H9 (cell line): ENCODE measurements at regions not wholly inside any gene's neighbourhood (a gene's known extent, or its start where the extent isn't known, plus 50 kb on each side); places are given as distances from the start of the nearest gene placed in this dataset.

Source experiments
- DNase-seq: peaks from one replicate; pipeline ENCODE4 v3.0.0-alpha.2; 2017
- H2AFZ ChIP-seq: one replicate; pipeline ENCODE4 v1.6.1; 2013; ENCODE audit warnings: mild to moderate bottlenecking, low read length, control low read depth, moderate library complexity
- H2AK5ac ChIP-seq: 2 replicates; pipeline ENCODE4 v1.6.1; 2013; ENCODE audit warnings: low read length, control low read depth, mixed read lengths; ENCODE audit not compliant: insufficient read length
- H2BK120ac ChIP-seq: one replicate; pipeline ENCODE4 v1.6.1; 2013; ENCODE audit warnings: low read depth, mild to moderate bottlenecking, low read length, control low read depth, inconsistent platforms; ENCODE audit not compliant: poor library complexity, severe bottlenecking
- H2BK12ac ChIP-seq: 2 replicates; pipeline ENCODE4 v1.6.1; 2013; ENCODE audit warnings: low read length, control low read depth, mixed read lengths, low read depth; ENCODE audit not compliant: insufficient read length
- H2BK15ac ChIP-seq: 2 replicates; pipeline ENCODE4 v1.6.1; 2013; ENCODE audit warnings: low read depth, low read length, control low read depth
- H2BK20ac ChIP-seq: one replicate; pipeline ENCODE4 v1.6.1; 2013; ENCODE audit warnings: low read depth, mild to moderate bottlenecking, low read length, control low read depth, inconsistent platforms; ENCODE audit not compliant: poor library complexity, severe bottlenecking
- H2BK5ac ChIP-seq: 2 replicates; pipeline ENCODE4 v1.6.1; 2013; ENCODE audit warnings: low read length, control low read depth, mixed read lengths; ENCODE audit not compliant: insufficient read length
- H3K14ac ChIP-seq: 2 replicates; pipeline ENCODE4 v1.6.1; 2013; ENCODE audit warnings: low read length, control low read depth; ENCODE audit not compliant: insufficient read depth
- H3K18ac ChIP-seq: 2 replicates; pipeline ENCODE4 v1.6.1; 2013; ENCODE audit warnings: low read depth, mild to moderate bottlenecking, mixed read lengths, low read length, control low read depth; ENCODE audit not compliant: insufficient read length
- H3K23ac ChIP-seq: 2 replicates; pipeline ENCODE4 v1.6.1; 2013; ENCODE audit warnings: low read length, control low read depth, mixed read lengths, low read depth; ENCODE audit not compliant: insufficient read length
- H3K23me2 ChIP-seq: 2 replicates; pipeline ENCODE4 v1.6.1; 2013; ENCODE audit warnings: low read depth, mild to moderate bottlenecking, mixed read lengths, low read length, control low read depth; ENCODE audit not compliant: insufficient read length, poor library complexity, severe bottlenecking
- H3K27ac ChIP-seq: 2 replicates; pipeline ENCODE4 v1.5.1; 2013; ENCODE audit warnings: low read length, control low read depth, mixed read lengths, low read depth; ENCODE audit not compliant: insufficient read length
- H3K27me3 ChIP-seq: 2 replicates; pipeline ENCODE4 v1.6.1; 2013; ENCODE audit warnings: low read length, control low read depth, inconsistent platforms; ENCODE audit not compliant: insufficient read depth
- H3K4ac ChIP-seq: 2 replicates; pipeline ENCODE4 v1.6.1; 2013; ENCODE audit warnings: low read depth, mild to moderate bottlenecking, control low read depth, inconsistent platforms, low read length, moderate library complexity
- H3K4me1 ChIP-seq: 2 replicates; pipeline ENCODE4 v1.6.1; 2013; ENCODE audit warnings: low read length, control low read depth, inconsistent platforms; ENCODE audit not compliant: insufficient read depth
- H3K4me2 ChIP-seq: 2 replicates; pipeline ENCODE4 v1.6.1; 2013; ENCODE audit warnings: low read length, control low read depth, mixed read lengths; ENCODE audit not compliant: insufficient read length, insufficient read depth
- H3K56ac ChIP-seq: 2 replicates; pipeline ENCODE4 v1.6.1; 2013; ENCODE audit warnings: low read depth, mild to moderate bottlenecking, mixed read lengths, low read length, control low read depth; ENCODE audit not compliant: insufficient read length
- H3K79me1 ChIP-seq: 2 replicates; pipeline ENCODE4 v1.6.1; 2013; ENCODE audit warnings: low read depth, mild to moderate bottlenecking, moderate library complexity, low read length, control low read depth, inconsistent platforms; ENCODE audit not compliant: insufficient read depth, poor library complexity, severe bottlenecking
- H3K79me2 ChIP-seq: 2 replicates; pipeline ENCODE4 v1.6.1; 2013; ENCODE audit warnings: low read length, control low read depth, inconsistent platforms; ENCODE audit not compliant: insufficient read depth
- H3K9ac ChIP-seq: 2 replicates; pipeline ENCODE4 v1.6.1; 2013; ENCODE audit warnings: low read length, control low read depth, mixed read lengths; ENCODE audit not compliant: insufficient read length; ENCODE audit errors: extremely low read depth
- H3K9me3 ChIP-seq: one replicate; pipeline ENCODE4 v1.6.1; 2013; ENCODE audit warnings: low read depth, low read length, inconsistent platforms; ENCODE audit not compliant: control insufficient read depth
- H3T11ph ChIP-seq: one replicate; pipeline ENCODE4 v1.6.1; 2013; ENCODE audit warnings: mild to moderate bottlenecking, low read length, control low read depth, inconsistent platforms
- H4K20me1 ChIP-seq: one replicate; pipeline ENCODE4 v1.6.1; 2013; ENCODE audit not compliant: control insufficient read depth, insufficient read length, insufficient read depth
- H4K5ac ChIP-seq: 2 replicates; pipeline ENCODE4 v1.6.1; 2013; ENCODE audit warnings: low read depth, mild to moderate bottlenecking, mixed read lengths, low read length, control low read depth; ENCODE audit not compliant: insufficient read length
- H4K8ac ChIP-seq: replicated peaks from 2 replicates; pipeline ENCODE4 v1.6.1; 2013; ENCODE audit warnings: low read length, control low read depth, mixed read lengths, low read depth; ENCODE audit not compliant: insufficient read length
- H4K91ac ChIP-seq: 2 replicates; pipeline ENCODE4 v1.6.1; 2013; ENCODE audit warnings: low read depth, mild to moderate bottlenecking, moderate library complexity, mixed read lengths, low read length, control low read depth; ENCODE audit not compliant: insufficient read length
- H3K27ac Mint-ChIP-seq, 3 experiments: 2 replicates in 2 of 3; 3 replicates in 1 of 3; pipeline ENCODE4 v1.8.0; 2020 to 2021; ENCODE audit warnings: mixed read lengths in 3 of 3, mild to moderate bottlenecking in 1 of 3, moderate library complexity in 1 of 3
- H3K27me3 Mint-ChIP-seq: 2 replicates; pipeline ENCODE4 v1.8.0; 2021; ENCODE audit warnings: low read depth, mild to moderate bottlenecking, moderate library complexity, mixed read lengths
- H3K36me3 Mint-ChIP-seq, 3 experiments: 2 replicates in 2 of 3; 3 replicates in 1 of 3; pipeline ENCODE4 v1.8.0; 2020 to 2021; ENCODE audit warnings: low read depth in 3 of 3, mixed read lengths in 3 of 3; ENCODE audit not compliant: insufficient read depth in 1 of 3
- H3K4me1 Mint-ChIP-seq, 2 experiments: 2 replicates each; pipeline ENCODE4 v1.8.0; 2020; ENCODE audit warnings: mixed read lengths in 2 of 2
- H3K4me3 Mint-ChIP-seq, 2 experiments: 2 replicates in 1 of 2; 3 replicates in 1 of 2; pipeline ENCODE4 v1.8.0; 2020 to 2021; ENCODE audit warnings: mild to moderate bottlenecking in 2 of 2, mixed read lengths in 2 of 2, moderate library complexity in 1 of 2
- H3K9me3 Mint-ChIP-seq, 2 experiments: 2 replicates in 1 of 2; 3 replicates in 1 of 2; pipeline ENCODE4 v1.8.0; 2020; ENCODE audit warnings: mild to moderate bottlenecking in 2 of 2, mixed read lengths in 2 of 2, moderate library complexity in 1 of 2
- CTCF ChIP-seq: fragments of 200-600 bp; sonication (generic); conservative IDR thresholded peaks from 3 replicates; pipeline ENCODE4 v1.8.0; 2021; ENCODE audit warnings: antibody characterized with exemption, mild to moderate bottlenecking
- WGBS: extraction: QIAGEN DNeasy Blood & Tissue Kit; methylation state at CpG from one replicate; pipeline ENCODE4 v1.1.7; 2013; ENCODE audit warnings: missing lambda C conversion rate, low lambda C conversion rate, mixed read lengths; ENCODE audit not compliant: insufficient read length; ENCODE audit errors: extremely low coverage; 5-methylcytosine and 5-hydroxymethylcytosine counted together

- no peaks in the 10 kb centered on the region for H3K27me3 ChIP-seq
- H2BK20ac ChIP-seq, result no peak overlapping the region
- H3K56ac ChIP-seq, result no peak overlapping the region
- no peaks in the 10 kb centered on the region for H3K79me1 ChIP-seq
- H3K27ac ChIP-seq, result no peak overlapping the region
- Mint-ChIP-seq H3K9me3 (peaks cover 21 to 22% of the 10 kb centered on the region in 2 experiments), H3K27me3 (peaks cover 24% of the 10 kb centered on the region), H3K4me1 (peaks cover 5 to 14% of the 10 kb centered on the region in 2 experiments), H3K27ac (peak overlapping the region in 1 of 3 experiments; percentile 91; a peak in 1 of 7 replicates), H3K36me3 (peaks cover 6 to 26% (median 13%) of the 10 kb centered on the region in 3 experiments), H3K4me3 (no peak overlapping the region)
- no peaks in the 10 kb centered on the region for H3K23me2 ChIP-seq
- no peak overlapping the region for H4K91ac ChIP-seq
- no peak overlapping the region for H3K23ac ChIP-seq
- no peaks in the 10 kb centered on the region for H3K9me3 ChIP-seq
- no peak overlapping the region for H2BK120ac ChIP-seq
- H4K5ac ChIP-seq, result no peak overlapping the region
- H3K18ac ChIP-seq, result no peak overlapping the region
- H3K79me2 ChIP-seq, result no peaks in the 10 kb centered on the region
- WGBS, result no CpG with 5 or more reads among the region's 6 CpGs
- H3K14ac ChIP-seq, result peak overlapping the region; percentile 63; the same call in 1 of the 2 replicates
- no peaks in the 10 kb centered on the region for H4K20me1 ChIP-seq
- H3T11ph ChIP-seq, result no peak overlapping the region
- no peak overlapping the region for H2BK15ac ChIP-seq
- no peak overlapping the region for H3K9ac ChIP-seq
- no peak overlapping the region for H2AK5ac ChIP-seq
- H3K4ac ChIP-seq, result no peak overlapping the region
- no peak for DNase-seq
- peaks cover under 1% of the 10 kb centered on the region; the same call in 1 of the 2 replicates for H3K4me1 ChIP-seq
- H2BK12ac ChIP-seq, result no peak overlapping the region
- no peak overlapping the region for H4K8ac ChIP-seq
- H3K4me2 ChIP-seq, result no peak overlapping the region
- H2BK5ac ChIP-seq, result no peak overlapping the region
- H2AFZ ChIP-seq, result no peak overlapping the region
- no peak for TF ChIP-seq CTCF
Measured at GRCh38 chr13:112153846-112154245, 86.9 kb downstream of the SOX1 start.
